Activated naive CD4-positive, alpha-beta T cell treated with anti-CD3 and anti-CD28 coated beads for 36 hours (primary cell): ENCODE measurements at regions not wholly inside any gene's neighbourhood (a gene's known extent, or its start where the extent isn't known, plus 50 kb on each side); places are given as distances from the start of the nearest gene placed in this dataset.

ENCODE experiments used
- CTCF ChIA-PET: fragments of 350-600 bp; sonication (Branson Sonifier 250); formaldehyde crosslinking; loops from one replicate; lab custom pipeline; 2021; ENCODE audit warnings: antibody characterized with exemption; lab: Charles Lee
- DNase-seq: peaks from one replicate; pipeline ENCODE4 v3.0.0-alpha.2; 2020
- H3K27ac Mint-ChIP-seq: one replicate; pipeline ENCODE4 v1.8.0; 2021; ENCODE audit warnings: mild to moderate bottlenecking, mixed read lengths
- H3K27me3 Mint-ChIP-seq: one replicate; pipeline ENCODE4 v1.8.0; 2021; ENCODE audit warnings: low read depth, mixed read lengths
- H3K36me3 Mint-ChIP-seq: one replicate; pipeline ENCODE4 v1.8.0; 2021; ENCODE audit warnings: low read depth, mixed read lengths
- H3K4me1 Mint-ChIP-seq: one replicate; pipeline ENCODE4 v1.8.0; 2021; ENCODE audit warnings: low read depth, mixed read lengths
- H3K4me3 Mint-ChIP-seq: one replicate; pipeline ENCODE4 v1.8.0; 2021; ENCODE audit warnings: mild to moderate bottlenecking, moderate library complexity, mixed read lengths
- H3K9me3 Mint-ChIP-seq: one replicate; pipeline ENCODE4 v1.8.0; 2021; ENCODE audit warnings: mixed read lengths
- intact Hi-C: fragments of 100-400 bp; cut with micrococcal nuclease; formaldehyde crosslinking; loops from one replicate; pipeline ENCODE4 v1.15.1; 2023

DNA sequence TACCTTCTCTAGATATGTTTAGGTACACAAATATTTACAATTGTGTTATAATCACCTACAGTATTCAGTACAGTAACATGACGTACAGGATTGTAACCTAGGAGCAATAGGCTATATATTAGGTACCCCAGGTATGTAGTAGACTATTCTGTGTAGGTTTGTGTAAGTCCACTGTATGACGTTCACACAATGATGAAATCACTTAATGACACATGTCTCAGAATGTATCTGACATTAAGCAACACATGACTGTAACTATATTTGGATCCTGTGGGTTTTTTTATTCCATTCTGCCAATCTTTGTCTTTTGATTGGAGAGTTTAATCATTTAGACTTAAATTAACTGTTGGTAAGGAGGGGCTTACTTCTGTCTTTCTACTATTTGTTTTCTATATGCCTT, 52.1 kb downstream of the STYXL2 start:
- Mint-ChIP-seq H3K4me3 (no peak overlapping the region), H3K4me1 (no peaks in the 10 kb centered on the region), H3K27me3 (peaks cover 13% of the 10 kb centered on the region), H3K9me3 (peaks cover 4% of the 10 kb centered on the region), H3K27ac (no peak overlapping the region), H3K36me3 (peaks cover 3% of the 10 kb centered on the region)
- CTCF ChIA-PET, result interaction anchor here (0.7 kb wide), 1 partner anchor 76 kb away, joined by 3 read pairs; no protein-coding TSS in a partner anchor
- no peak for DNase-seq
- intact Hi-C loops, result loop anchor here (5.0 kb wide), 1 partner anchor 46 kb away; no protein-coding TSS in a partner anchor

DNA sequence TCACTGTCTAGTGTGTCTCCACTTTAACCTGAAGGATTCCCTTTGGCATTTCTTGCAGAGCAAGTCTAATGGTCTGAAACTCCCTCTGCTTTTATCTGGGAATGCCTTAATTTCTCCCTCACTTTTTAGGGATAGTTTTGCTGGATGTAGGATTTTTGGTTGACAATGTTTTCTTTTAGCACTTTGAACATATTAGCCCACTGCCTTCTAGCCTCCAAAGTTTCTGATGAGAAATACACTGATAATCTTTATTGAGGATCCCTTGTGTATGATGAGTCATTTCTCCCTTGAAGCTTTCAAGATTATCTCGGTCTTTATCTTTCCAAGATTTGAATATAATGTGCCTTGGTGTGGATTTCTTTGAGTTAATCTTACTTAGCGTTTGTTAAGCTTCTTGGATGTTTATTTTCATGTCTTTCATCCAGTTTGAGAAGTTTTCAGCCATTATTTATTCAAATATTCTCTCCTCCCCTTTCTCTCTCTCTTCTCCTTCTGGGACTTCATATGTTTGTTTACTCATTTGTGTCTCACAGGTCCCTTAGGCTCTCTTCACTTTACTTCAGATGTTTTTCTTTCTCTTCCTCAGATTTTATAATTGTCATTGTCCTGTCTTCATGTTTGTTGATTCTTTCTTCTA, 53.1 kb downstream of the STYXL2 start:
- Mint-ChIP-seq H3K4me3 (no peak overlapping the region), H3K36me3 (peaks cover 3% of the 10 kb centered on the region), H3K9me3 (peaks cover 4% of the 10 kb centered on the region), H3K27me3 (peaks cover 13% of the 10 kb centered on the region), H3K27ac (peak overlapping the region; percentile 20), H3K4me1 (no peaks in the 10 kb centered on the region)
- DNase-seq, result no peak
- intact Hi-C loops, result loop anchor here (5.0 kb wide), 1 partner anchor 45 kb away; no protein-coding TSS in a partner anchor
- CTCF ChIA-PET, result no interaction called here

DNA sequence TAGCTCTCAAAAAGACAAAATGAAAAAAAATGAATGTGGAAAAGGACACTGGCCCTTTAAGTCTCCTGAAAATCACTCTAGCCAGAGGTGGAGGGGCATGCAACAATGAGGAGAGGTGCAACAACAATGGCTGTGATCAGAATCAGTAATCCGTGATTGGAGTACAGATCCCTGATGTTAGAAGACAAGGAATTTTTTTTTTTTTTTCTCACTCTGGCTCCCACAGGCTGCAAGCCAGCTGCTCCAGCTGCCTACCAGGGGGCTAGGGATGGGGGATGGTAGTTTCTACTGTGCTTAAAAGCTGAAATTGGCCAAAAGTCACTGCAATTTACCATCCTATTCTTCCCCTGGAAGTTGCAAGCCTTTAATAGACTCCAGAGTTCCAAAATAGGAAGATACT, 54.5 kb downstream of the STYXL2 start:
- no peak for DNase-seq
- intact Hi-C loops, result loop anchor here (5.0 kb wide), 1 partner anchor 44 kb away; no protein-coding TSS in a partner anchor
- peaks cover 3% of the 10 kb centered on the region for H3K36me3 Mint-ChIP-seq
- peaks cover 13% of the 10 kb centered on the region for H3K27me3 Mint-ChIP-seq
- CTCF ChIA-PET, result interaction anchor here (1.1 to 1.3 kb wide), 2 partner anchors 90 to 385 kb away, joined by 3 read pairs; no protein-coding TSS in a partner anchor
- H3K4me3 Mint-ChIP-seq, result no peak overlapping the region
- H3K9me3 Mint-ChIP-seq, result peaks cover 4% of the 10 kb centered on the region
- H3K4me1 Mint-ChIP-seq, result no peaks in the 10 kb centered on the region
- no peak overlapping the region for H3K27ac Mint-ChIP-seq

- Mint-ChIP-seq H3K27me3 (peaks cover 13% of the 10 kb centered on the region), H3K27ac (no peak overlapping the region), H3K4me1 (no peaks in the 10 kb centered on the region), H3K9me3 (peaks cover 4% of the 10 kb centered on the region), H3K36me3 (peaks cover 3% of the 10 kb centered on the region), H3K4me3 (no peak overlapping the region)
- intact Hi-C loops, result loop anchor here (5.0 kb wide), 1 partner anchor 42 kb away; no protein-coding TSS in a partner anchor
- CTCF ChIA-PET, result interaction anchor here (1.5 kb wide), 1 partner anchor 90 kb away, joined by 5 read pairs; no protein-coding TSS in a partner anchor
- DNase-seq, result no peak
Observed at GRCh38 chr1:167149793-167150491, 56.1 kb downstream of the STYXL2 start.

DNA sequence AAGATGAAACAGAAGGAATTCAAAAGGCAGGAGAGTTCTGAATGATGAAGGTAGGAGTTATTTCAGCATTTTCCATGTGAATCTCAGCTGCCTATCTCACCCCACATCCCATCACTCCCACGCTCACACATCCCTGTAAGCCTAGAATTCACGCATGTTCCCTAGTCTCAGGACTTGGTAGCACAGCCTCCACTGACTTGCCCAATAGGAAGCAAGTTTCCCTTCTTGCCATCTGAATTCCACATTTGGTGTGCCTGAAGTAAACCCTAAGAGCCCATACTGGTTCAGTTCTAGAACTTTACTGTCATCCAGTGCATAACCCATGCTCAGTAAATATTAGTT, 56.6 kb downstream of the STYXL2 start:
- intact Hi-C loops, result no loop called here
- CTCF ChIA-PET, result no interaction called here
- Mint-ChIP-seq H3K36me3 (peaks cover 3% of the 10 kb centered on the region), H3K9me3 (peaks cover 4% of the 10 kb centered on the region), H3K4me3 (no peak overlapping the region), H3K27ac (no peak overlapping the region), H3K4me1 (no peaks in the 10 kb centered on the region), H3K27me3 (peaks cover 13% of the 10 kb centered on the region)
- DNase-seq, result no peak

GRCh38 chr1:167152192-167152876, 58.5 kb downstream of the STYXL2 start:
- Mint-ChIP-seq H3K27ac (no peak overlapping the region), H3K36me3 (peaks cover under 1% of the 10 kb centered on the region), H3K4me3 (no peak overlapping the region), H3K4me1 (no peaks in the 10 kb centered on the region), H3K9me3 (peaks cover under 1% of the 10 kb centered on the region), H3K27me3 (peaks cover 8% of the 10 kb centered on the region)
- CTCF ChIA-PET, result no interaction called here
- no peak for DNase-seq
- intact Hi-C loops, result no loop called here

- H3K27ac Mint-ChIP-seq, result no peak overlapping the region
- no peaks in the 10 kb centered on the region for H3K9me3 Mint-ChIP-seq
- no peaks in the 10 kb centered on the region for H3K27me3 Mint-ChIP-seq
- intact Hi-C loops, result no loop called here
- no peak overlapping the region for H3K4me3 Mint-ChIP-seq
- CTCF ChIA-PET, result no interaction called here
- DNase-seq, result no peak
- H3K4me1 Mint-ChIP-seq, result no peaks in the 10 kb centered on the region
- no peaks in the 10 kb centered on the region for H3K36me3 Mint-ChIP-seq
Observed at GRCh38 chr1:167156466-167156865, 62.6 kb downstream of the STYXL2 start.

DNA sequence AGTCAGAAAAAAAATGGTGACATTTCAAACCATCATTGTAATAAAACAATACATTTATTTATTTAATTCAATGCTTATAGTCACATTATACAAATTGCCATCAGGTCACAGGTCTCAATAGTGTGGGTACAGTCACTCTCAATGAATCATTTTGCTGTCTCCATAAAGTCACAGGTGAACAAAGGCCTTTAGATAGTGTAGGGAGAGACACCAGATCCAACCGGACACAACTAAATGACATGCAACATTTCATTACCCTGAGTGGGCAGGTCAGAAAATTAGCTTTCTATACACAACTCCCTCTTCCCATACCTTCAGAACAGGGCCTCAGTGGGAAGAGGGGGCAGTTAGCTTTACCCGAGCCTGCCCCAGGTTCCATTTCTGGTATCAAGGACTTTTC, 63.2 kb downstream of the STYXL2 start:
- Mint-ChIP-seq H3K4me3 (no peak overlapping the region), H3K36me3 (no peaks in the 10 kb centered on the region), H3K9me3 (no peaks in the 10 kb centered on the region), H3K27ac (no peak overlapping the region), H3K27me3 (no peaks in the 10 kb centered on the region), H3K4me1 (no peaks in the 10 kb centered on the region)
- no peak for DNase-seq
- CTCF ChIA-PET, result no interaction called here
- intact Hi-C loops, result no loop called here

- peaks cover 4% of the 10 kb centered on the region for H3K4me1 Mint-ChIP-seq
- CTCF ChIA-PET, result no interaction called here
Observed at GRCh38 chr1:167158111-167158812, 62.4 kb upstream of the POU2F1 start.

DNA sequence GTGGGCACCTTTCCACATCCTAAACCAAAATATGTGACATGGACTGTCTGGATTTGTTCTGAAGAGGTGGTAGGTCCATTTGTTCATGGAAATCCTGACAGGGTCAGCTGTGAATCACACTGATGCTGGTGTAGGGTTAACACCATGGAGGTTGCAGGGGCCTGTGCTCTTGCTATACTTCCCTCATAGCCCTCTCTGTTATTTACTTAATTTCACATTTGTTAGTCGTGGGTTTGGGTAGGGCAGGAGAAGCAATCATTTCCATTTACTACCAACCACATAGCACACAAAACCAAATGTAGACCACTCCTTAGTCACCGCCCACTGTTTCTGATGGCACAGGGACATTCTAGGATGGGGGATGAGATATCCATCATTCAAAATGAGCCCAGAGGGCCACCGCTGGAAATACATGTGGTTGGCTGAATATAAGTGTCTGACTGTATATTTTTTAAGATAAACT, 61.8 kb upstream of the POU2F1 start:
- no peak for DNase-seq
- CTCF ChIA-PET, result interaction anchor here (0.6 kb wide), 1 partner anchor 390 kb away, joined by 3 read pairs; no protein-coding TSS in a partner anchor
- no peaks in the 10 kb centered on the region for H3K27me3 Mint-ChIP-seq
- intact Hi-C loops, result no loop called here
- peaks cover 9% of the 10 kb centered on the region for H3K4me1 Mint-ChIP-seq
- H3K27ac Mint-ChIP-seq, result no peak overlapping the region
- no peak overlapping the region for H3K4me3 Mint-ChIP-seq
- H3K36me3 Mint-ChIP-seq, result no peaks in the 10 kb centered on the region
- no peaks in the 10 kb centered on the region for H3K9me3 Mint-ChIP-seq

More at GRCh38 chr1:167158111-167158812, 62.4 kb upstream of the POU2F1 start:
- H3K9me3 Mint-ChIP-seq, result no peaks in the 10 kb centered on the region
- H3K4me3 Mint-ChIP-seq, result no peak overlapping the region
- no peaks in the 10 kb centered on the region for H3K36me3 Mint-ChIP-seq
- H3K27ac Mint-ChIP-seq, result no peak overlapping the region
- no peak for DNase-seq
- H3K27me3 Mint-ChIP-seq, result no peaks in the 10 kb centered on the region
- intact Hi-C loops, result no loop called here

GRCh38 chr1:167159782-167160181, 60.9 kb upstream of the POU2F1 start:
- Mint-ChIP-seq H3K36me3 (no peaks in the 10 kb centered on the region), H3K27me3 (peaks cover 3% of the 10 kb centered on the region), H3K9me3 (no peaks in the 10 kb centered on the region), H3K27ac (no peak overlapping the region), H3K4me1 (peaks cover 11% of the 10 kb centered on the region), H3K4me3 (no peak overlapping the region)
- no peak for DNase-seq
- intact Hi-C loops, result no loop called here
- CTCF ChIA-PET, result interaction anchor here (0.6 to 1.1 kb wide), 2 partner anchors 16 to 389 kb away, joined by 3 to 5 read pairs; no protein-coding TSS in a partner anchor

- peaks cover 11% of the 10 kb centered on the region for H3K4me1 Mint-ChIP-seq
- H3K9me3 Mint-ChIP-seq, result no peaks in the 10 kb centered on the region
- no peak for DNase-seq
- H3K4me3 Mint-ChIP-seq, result no peak overlapping the region
- H3K27ac Mint-ChIP-seq, result no peak overlapping the region
- intact Hi-C loops, result no loop called here
- no peaks in the 10 kb centered on the region for H3K36me3 Mint-ChIP-seq
- CTCF ChIA-PET, result no interaction called here
- peaks cover 5% of the 10 kb centered on the region for H3K27me3 Mint-ChIP-seq
Observed at GRCh38 chr1:167161242-167161641, 59.4 kb upstream of the POU2F1 start.
